GM18519 (cell line): ENCODE measurements at regions not wholly inside any gene's neighbourhood (a gene's known extent, or its start where the extent isn't known, plus 50 kb on each side); places are given as distances from the start of the nearest gene placed in this dataset.

ENCODE experiments used
- ATAC-seq: cut with Tn5 transposase; IDR thresholded peaks from one replicate; pipeline ENCODE4 v1.9.1; 2021; ENCODE audit warnings: mild to moderate bottlenecking, moderate library complexity; ENCODE audit not compliant: unreplicated experiment, low FRiP score

- ATAC-seq, result no peak
These were observed 469.0 kb upstream of the NWD2 start for GRCh38 chr4:36775544-36775943.

GRCh38 chr4:36779601-36780000 is 464.9 kb upstream of the NWD2 start:
- ATAC-seq, result no peak

GRCh38 chr4:36785973-36786372 is 458.6 kb upstream of the NWD2 start:
- ATAC-seq, result no peak

- ATAC-seq, result no peak
These were observed 458.0 kb upstream of the NWD2 start for GRCh38 chr4:36786519-36786918.

- no peak for ATAC-seq
These were observed 449.8 kb upstream of the NWD2 start for GRCh38 chr4:36794716-36795115.

- ATAC-seq, result no peak
These were observed 432.4 kb upstream of the NWD2 start for GRCh38 chr4:36812149-36812548.

- ATAC-seq, result no peak
These were observed 429.0 kb upstream of the NWD2 start for GRCh38 chr4:36815536-36815935.

GRCh38 chr4:36823199-36823967 is 421.2 kb upstream of the NWD2 start:
- ATAC-seq, result no peak

GRCh38 chr4:36824682-36825081 is 419.9 kb upstream of the NWD2 start:
- ATAC-seq, result no peak

GRCh38 chr4:36835246-36835645 is 409.3 kb upstream of the NWD2 start:
- peak; percentile 46 for ATAC-seq

- ATAC-seq, result peak; percentile 42
These were observed 402.8 kb upstream of the NWD2 start for GRCh38 chr4:36841583-36842326.

- no peak for ATAC-seq
These were observed 400.1 kb upstream of the NWD2 start for GRCh38 chr4:36844448-36844847.

GRCh38 chr4:36852856-36853255 is 391.7 kb upstream of the NWD2 start:
- no peak for ATAC-seq

- ATAC-seq, result peak; percentile 94
These were observed 390.0 kb upstream of the NWD2 start for GRCh38 chr4:36854554-36854953.

GRCh38 chr4:36863601-36864000 is 380.9 kb upstream of the NWD2 start:
- no peak for ATAC-seq

- ATAC-seq, result peak; percentile 42
These were observed 374.4 kb upstream of the NWD2 start for GRCh38 chr4:36870121-36870520.

GRCh38 chr4:36872679-36873078 is 371.9 kb upstream of the NWD2 start:
- peak; percentile 69 for ATAC-seq

- no peak for ATAC-seq
These were observed 360.4 kb upstream of the NWD2 start for GRCh38 chr4:36884151-36884550.

- no peak for ATAC-seq
These were observed 352.6 kb upstream of the NWD2 start for GRCh38 chr4:36891971-36892370.

GRCh38 chr4:36900446-36900987 is 344.0 kb upstream of the NWD2 start:
- ATAC-seq, result no peak

GRCh38 chr4:36904823-36905222 is 339.7 kb upstream of the NWD2 start:
- no peak for ATAC-seq

GRCh38 chr4:36914106-36914505 is 330.4 kb upstream of the NWD2 start:
- no peak for ATAC-seq
